ENCODE measurements at regions not wholly inside any gene's neighbourhood (a gene's known extent, or its start where the extent isn't known, plus 50 kb on each side); places are given as distances from the start of the nearest gene placed in this dataset.

DNA sequence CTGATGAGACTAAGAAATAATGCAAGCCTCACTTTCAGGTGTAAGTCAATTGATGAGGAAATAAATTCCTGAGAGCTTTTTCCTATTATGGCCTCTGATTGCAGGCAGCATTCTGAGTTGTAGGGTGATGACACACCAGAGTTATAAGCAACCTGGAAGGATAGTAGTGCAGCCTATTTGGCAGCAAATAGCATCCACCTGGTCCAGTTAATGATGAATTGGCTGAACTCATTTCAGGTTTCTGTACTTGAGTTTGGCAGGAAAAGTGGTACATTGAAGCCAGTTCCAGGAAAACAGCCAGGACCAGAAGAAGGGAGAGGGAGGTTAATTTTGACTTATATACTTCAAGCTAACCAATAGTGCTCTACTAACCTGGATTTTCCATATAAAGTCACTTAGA is 316.8 kb downstream of the NAF1 start:
- H3K4me3 Mint-ChIP-seq: no peak overlapping the region
- H3K27me3 Mint-ChIP-seq (ENCODE audit: low read depth, poor library complexity): peaks cover under 1% of the 10 kb centered on the region
- no peaks in the 10 kb centered on the region for H3K4me1 Mint-ChIP-seq
- no peak overlapping the region for H3K27ac Mint-ChIP-seq
- DNase-seq: no peak
- no peaks in the 10 kb centered on the region for H3K9me3 Mint-ChIP-seq
- TF ChIP-seq, protein P1, sequence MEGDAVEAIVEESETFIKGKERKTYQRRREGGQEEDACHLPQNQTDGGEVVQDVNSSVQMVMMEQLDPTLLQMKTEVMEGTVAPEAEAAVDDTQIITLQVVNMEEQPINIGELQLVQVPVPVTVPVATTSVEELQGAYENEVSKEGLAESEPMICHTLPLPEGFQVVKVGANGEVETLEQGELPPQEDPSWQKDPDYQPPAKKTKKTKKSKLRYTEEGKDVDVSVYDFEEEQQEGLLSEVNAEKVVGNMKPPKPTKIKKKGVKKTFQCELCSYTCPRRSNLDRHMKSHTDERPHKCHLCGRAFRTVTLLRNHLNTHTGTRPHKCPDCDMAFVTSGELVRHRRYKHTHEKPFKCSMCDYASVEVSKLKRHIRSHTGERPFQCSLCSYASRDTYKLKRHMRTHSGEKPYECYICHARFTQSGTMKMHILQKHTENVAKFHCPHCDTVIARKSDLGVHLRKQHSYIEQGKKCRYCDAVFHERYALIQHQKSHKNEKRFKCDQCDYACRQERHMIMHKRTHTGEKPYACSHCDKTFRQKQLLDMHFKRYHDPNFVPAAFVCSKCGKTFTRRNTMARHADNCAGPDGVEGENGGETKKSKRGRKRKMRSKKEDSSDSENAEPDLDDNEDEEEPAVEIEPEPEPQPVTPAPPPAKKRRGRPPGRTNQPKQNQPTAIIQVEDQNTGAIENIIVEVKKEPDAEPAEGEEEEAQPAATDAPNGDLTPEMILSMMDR (IDR thresholded peaks at IDR 0.05): no peak
- H3K36me3 Mint-ChIP-seq (ENCODE audit: low read depth): no peaks in the 10 kb centered on the region

- H3K27ac Mint-ChIP-seq: no peak overlapping the region
- no peak for DNase-seq
- peaks cover 3% of the 10 kb centered on the region for H3K27me3 Mint-ChIP-seq (ENCODE audit: low read depth, poor library complexity)
- H3K4me1 Mint-ChIP-seq: no peaks in the 10 kb centered on the region
- TF ChIP-seq, protein P1 (IDR thresholded peaks at IDR 0.05): no peak
- H3K4me3 Mint-ChIP-seq: no peak overlapping the region
- H3K9me3 Mint-ChIP-seq: no peaks in the 10 kb centered on the region
- H3K36me3 Mint-ChIP-seq (ENCODE audit: low read depth): no peaks in the 10 kb centered on the region
Observed at GRCh38 chr4:162847945-162848549, 318.6 kb downstream of the NAF1 start.

DNA sequence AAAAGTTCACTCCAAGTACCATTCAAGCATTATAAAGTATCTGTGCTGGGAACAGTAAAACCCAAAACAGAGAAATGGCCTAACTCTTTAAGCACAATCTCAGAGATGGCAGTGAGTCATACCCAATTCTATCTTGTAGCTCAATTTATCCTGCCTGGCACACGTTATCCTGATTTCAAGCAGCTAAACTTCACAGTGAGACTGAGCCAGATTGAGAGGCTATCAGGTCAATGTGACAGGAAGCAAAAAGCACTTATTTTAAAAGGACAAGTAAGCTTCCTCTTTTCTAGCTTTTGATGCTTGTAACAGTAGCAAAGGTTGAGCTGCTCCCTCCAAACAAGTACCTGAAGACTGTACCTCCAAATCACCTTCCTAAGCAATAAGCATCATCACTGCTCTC is 324.9 kb downstream of the NAF1 start:
- Mint-ChIP-seq H3K4me1 (no peaks in the 10 kb centered on the region), H3K36me3 (ENCODE audit: low read depth) (no peaks in the 10 kb centered on the region), H3K27ac (no peak overlapping the region), H3K4me3 (no peak overlapping the region), H3K9me3 (no peaks in the 10 kb centered on the region), H3K27me3 (ENCODE audit: low read depth, poor library complexity) (peaks cover 3% of the 10 kb centered on the region)
- TF ChIP-seq, protein P1 (IDR thresholded peaks at IDR 0.05): no peak
- no peak for DNase-seq

DNA sequence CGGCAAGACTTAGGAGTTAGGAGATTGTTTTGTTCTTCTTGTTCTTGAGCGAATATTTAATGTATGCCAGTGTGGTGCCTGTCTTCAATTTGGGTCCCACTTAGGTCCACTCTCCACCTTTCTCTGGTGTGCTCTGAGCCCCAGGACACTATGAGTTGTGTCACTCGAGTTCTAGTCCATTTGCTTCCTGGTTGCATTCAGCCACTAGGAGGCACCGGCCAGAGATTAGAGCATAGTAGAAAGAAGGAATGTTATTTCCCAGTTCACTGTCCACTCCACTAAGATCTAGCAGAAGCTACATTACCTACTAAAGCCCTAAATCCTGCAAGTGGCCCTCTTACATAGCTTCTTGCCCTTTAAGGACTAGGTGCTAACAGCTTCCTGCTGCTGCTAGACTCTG is 326.9 kb downstream of the NAF1 start:
- no peak overlapping the region for H3K27ac Mint-ChIP-seq
- H3K36me3 Mint-ChIP-seq (ENCODE audit: low read depth): no peaks in the 10 kb centered on the region
- no peaks in the 10 kb centered on the region for H3K9me3 Mint-ChIP-seq
- no peak for DNase-seq
- no peak overlapping the region for H3K4me3 Mint-ChIP-seq
- H3K4me1 Mint-ChIP-seq: no peaks in the 10 kb centered on the region
- TF ChIP-seq, protein P1 (IDR thresholded peaks at IDR 0.05): no peak
- H3K27me3 Mint-ChIP-seq (ENCODE audit: low read depth, poor library complexity): peaks cover 3% of the 10 kb centered on the region

- TF ChIP-seq, protein P1 (IDR thresholded peaks at IDR 0.05): no peak
- Mint-ChIP-seq H3K36me3 (ENCODE audit: low read depth) (no peaks in the 10 kb centered on the region), H3K27ac (no peak overlapping the region), H3K4me1 (no peaks in the 10 kb centered on the region), H3K27me3 (ENCODE audit: low read depth, poor library complexity) (no peaks in the 10 kb centered on the region), H3K4me3 (no peak overlapping the region), H3K9me3 (no peaks in the 10 kb centered on the region)
- no peak for DNase-seq
Observed at GRCh38 chr4:162838671-162839070, 328.0 kb downstream of the NAF1 start.

- Mint-ChIP-seq H3K4me1 (no peaks in the 10 kb centered on the region), H3K27ac (no peak overlapping the region), H3K27me3 (ENCODE audit: low read depth, poor library complexity) (no peaks in the 10 kb centered on the region), H3K9me3 (no peaks in the 10 kb centered on the region), H3K36me3 (ENCODE audit: low read depth) (no peaks in the 10 kb centered on the region), H3K4me3 (no peak overlapping the region)
- TF ChIP-seq, protein P1 (IDR thresholded peaks at IDR 0.05): no peak
- DNase-seq: no peak
Observed at GRCh38 chr4:162837679-162838078, 329.0 kb downstream of the NAF1 start.

All from nephron progenitor cell (in vitro differentiated cells).